Adrenal gland (tissue), 9 donors: ENCODE measurements at regions not wholly inside any gene's neighbourhood (a gene's known extent, or its start where the extent isn't known, plus 50 kb on each side); places are given as distances from the start of the nearest gene placed in this dataset.

ENCODE experiments used
- DNase-seq, 7 donors: peaks; one replicate each; pipeline ENCODE4 v3.0.0-alpha.2; 2019 to 2020
- H3K27ac ChIP-seq, 5 donors: fragments of 200-600 bp; sonication (generic) in 4 of 5; 1 replicate in 3 of 5; 2 replicates in 2 of 5; pipeline versions ENCODE4 v1.5.1 to v1.8.0; 2016 to 2020; ENCODE audit warnings: mild to moderate bottlenecking in 1 of 5
- H3K27me3 ChIP-seq: fragments of 200-600 bp; 2 replicates; pipeline ENCODE4 v1.8.0; 2021
- H3K36me3 ChIP-seq, 2 donors: fragments of 200-600 bp; replicated peaks in 1 of 2; 1 replicate in 1 of 2; 2 replicates in 1 of 2; pipeline versions ENCODE4 v1.5.1 to v1.8.0; 2018 to 2022
- H3K4me1 ChIP-seq, 2 donors: fragments of 200-600 bp; replicated peaks in 1 of 2; 1 replicate in 1 of 2; 2 replicates in 1 of 2; pipeline versions ENCODE4 v1.5.1 to v1.8.0; 2018 to 2021
- H3K4me3 ChIP-seq, 4 donors: fragments of 200-600 bp; sonication (generic) in 3 of 4; one replicate each; pipeline ENCODE4 v1.5.1; 2016 to 2018
- H3K9me3 ChIP-seq, 3 donors: fragments of 200-600 bp; sonication (generic) in 1 of 3; replicated peaks in 1 of 3; 1 replicate in 2 of 3; 2 replicates in 1 of 3; pipeline versions ENCODE4 v1.5.1 to v1.8.0; 2016 to 2021
- CTCF ChIP-seq, 6 experiments: fragments of 450-650 bp in 4 of 6; fragments of 200-600 bp in 2 of 6; sonication (generic) in 1 of 6; IDR thresholded peaks; 1 replicate in 5 of 6; 2 replicates in 1 of 6; pipeline versions ENCODE4 v1.5.1 to v1.8.0; 2016 to 2021; ENCODE audit warnings: antibody characterized with exemption in 6 of 6, mild to moderate bottlenecking in 2 of 6, moderate library complexity in 1 of 6
- POLR2A ChIP-seq, 2 donors: fragments of 450-650 bp; IDR thresholded peaks; one replicate each; pipeline ENCODE4 v1.6.1; 2017; ENCODE audit warnings: antibody characterized with exemption in 2 of 2, mild to moderate bottlenecking in 2 of 2, moderate library complexity in 1 of 2
- WGBS, 4 donors: extraction: QIAGEN DNeasy Blood & Tissue Kit in 2 of 4; methylation state at CpG; one replicate each; pipeline versions ENCODE4 v1.1.5 to v1.1.7; 2013 to 2017; 5-methylcytosine and 5-hydroxymethylcytosine counted together
- intact Hi-C, 2 donors: fragments of 100-400 bp; cut with DNase I; formaldehyde crosslinking; loops; one replicate each; pipeline versions ENCODE4 v1.14.1 to v1.15.0; 2022 to 2023
- donor health status: healthy with polysubstance abuse.
- donor health status: Bipolar disorder and iron deficiency.
- donor health status: DM: yes; HTN: yes; CAD: no.
- donor health status: DM: no; HTN: no; CAD: no.
- donor health status: DM: no; HTN: no; CAD: no.

GRCh38 chr6:6091608-6092002 is 84.9 kb upstream of the NRN1 start:
- H3K4me3 ChIP-seq: no peak overlapping the region
- 73 to 93% (median 90%) methylated on average over 2 of the region's 2 CpGs for WGBS, 4 donors
- no peaks in the 10 kb centered on the region for H3K27me3 ChIP-seq

GRCh38 chr6:6090861-6091607 is 84.3 kb upstream of the NRN1 start:
- no peak for TF ChIP-seq POLR2A (IDR thresholded peaks at IDR 0.05)
- no peak for TF ChIP-seq CTCF (IDR thresholded peaks at IDR 0.05)
- no peaks in the 10 kb centered on the region for H3K4me1 ChIP-seq
- no peaks in the 10 kb centered on the region for H3K36me3 ChIP-seq
- WGBS, 4 donors: 70 to 80% (median 76%) methylated on average over 5 of the region's 5 CpGs
- H3K27me3 ChIP-seq: no peaks in the 10 kb centered on the region
- no peak for DNase-seq
- no peak overlapping the region for H3K27ac ChIP-seq
- intact Hi-C loops: no loop called here
- H3K9me3 ChIP-seq: no peaks in the 10 kb centered on the region
- H3K4me3 ChIP-seq: no peak overlapping the region

More at GRCh38 chr6:6091608-6092002, 84.9 kb upstream of the NRN1 start:
- no peaks in the 10 kb centered on the region for H3K4me1 ChIP-seq
- H3K9me3 ChIP-seq: no peaks in the 10 kb centered on the region
- intact Hi-C loops: no loop called here
- H3K36me3 ChIP-seq: no peaks in the 10 kb centered on the region
- DNase-seq: no peak
- TF ChIP-seq POLR2A (IDR thresholded peaks at IDR 0.05) (no peak), CTCF (IDR thresholded peaks at IDR 0.05) (no peak)
- no peak overlapping the region for H3K27ac ChIP-seq

GRCh38 chr6:6085928-6086668 is 79.4 kb upstream of the NRN1 start:
- intact Hi-C loops: no loop called here
- no peak overlapping the region for H3K27ac ChIP-seq
- TF ChIP-seq CTCF (IDR thresholded peaks at IDR 0.05) (no peak), POLR2A (IDR thresholded peaks at IDR 0.05) (no peak)
- WGBS, 4 donors: 30 to 58% (median 39%) methylated on average over 4 of the region's 4 CpGs
- no peak overlapping the region for H3K4me3 ChIP-seq
- no peaks in the 10 kb centered on the region for H3K4me1 ChIP-seq
- peak in 4 of 7 donors; percentile 11 to 25 (median 22) for DNase-seq
- no peaks in the 10 kb centered on the region for H3K9me3 ChIP-seq
- no peaks in the 10 kb centered on the region for H3K36me3 ChIP-seq
- no peaks in the 10 kb centered on the region for H3K27me3 ChIP-seq

- WGBS, 4 donors: 79 to 94% (median 82%) methylated on average over 4 of the region's 4 CpGs
- Histone ChIP-seq H3K4me3 (no peak overlapping the region), H3K36me3 (no peaks in the 10 kb centered on the region), H3K4me1 (no peaks in the 10 kb centered on the region), H3K27me3 (no peaks in the 10 kb centered on the region), H3K27ac (no peak overlapping the region), H3K9me3 (no peaks in the 10 kb centered on the region)
- TF ChIP-seq CTCF (IDR thresholded peaks at IDR 0.05): no peak
- no peak for TF ChIP-seq POLR2A (IDR thresholded peaks at IDR 0.05)
- intact Hi-C loops: no loop called here
- DNase-seq: no peak
These were observed 74.2 kb upstream of the NRN1 start for GRCh38 chr6:6080975-6081374.
